Hepatocyte (in vitro differentiated cells): ENCODE measurements at regions not wholly inside any gene's neighbourhood (a gene's known extent, or its start where the extent isn't known, plus 50 kb on each side); places are given as distances from the start of the nearest gene placed in this dataset.

Source experiments
- EZH2 ChIP-seq: fragments of 200-600 bp; sonication (generic); IDR thresholded peaks from 2 replicates; pipeline ENCODE4 v1.6.1; 2016; ENCODE audit warnings: antibody characterized with exemption, mild to moderate bottlenecking, borderline replicate concordance
- EZH2phosphoT487 ChIP-seq: fragments of 200-600 bp; sonication (generic); IDR thresholded peaks from one replicate; pipeline ENCODE4 v1.6.1; 2018; ENCODE audit warnings: antibody characterized with exemption, mild to moderate bottlenecking, low read depth, moderate library complexity; ENCODE audit not compliant: unreplicated experiment, severe bottlenecking
- TF ChIP-seq, protein P1 (sequence below): fragments of 200-600 bp; sonication (generic); IDR thresholded peaks from 2 replicates; pipeline ENCODE4 v1.5.1; 2016; ENCODE audit warnings: antibody characterized with exemption, mild to moderate bottlenecking; ENCODE audit not compliant: poor library complexity

- no peak for TF ChIP-seq EZH2phosphoT487
- TF ChIP-seq, protein P1, sequence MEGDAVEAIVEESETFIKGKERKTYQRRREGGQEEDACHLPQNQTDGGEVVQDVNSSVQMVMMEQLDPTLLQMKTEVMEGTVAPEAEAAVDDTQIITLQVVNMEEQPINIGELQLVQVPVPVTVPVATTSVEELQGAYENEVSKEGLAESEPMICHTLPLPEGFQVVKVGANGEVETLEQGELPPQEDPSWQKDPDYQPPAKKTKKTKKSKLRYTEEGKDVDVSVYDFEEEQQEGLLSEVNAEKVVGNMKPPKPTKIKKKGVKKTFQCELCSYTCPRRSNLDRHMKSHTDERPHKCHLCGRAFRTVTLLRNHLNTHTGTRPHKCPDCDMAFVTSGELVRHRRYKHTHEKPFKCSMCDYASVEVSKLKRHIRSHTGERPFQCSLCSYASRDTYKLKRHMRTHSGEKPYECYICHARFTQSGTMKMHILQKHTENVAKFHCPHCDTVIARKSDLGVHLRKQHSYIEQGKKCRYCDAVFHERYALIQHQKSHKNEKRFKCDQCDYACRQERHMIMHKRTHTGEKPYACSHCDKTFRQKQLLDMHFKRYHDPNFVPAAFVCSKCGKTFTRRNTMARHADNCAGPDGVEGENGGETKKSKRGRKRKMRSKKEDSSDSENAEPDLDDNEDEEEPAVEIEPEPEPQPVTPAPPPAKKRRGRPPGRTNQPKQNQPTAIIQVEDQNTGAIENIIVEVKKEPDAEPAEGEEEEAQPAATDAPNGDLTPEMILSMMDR, result no peak
- TF ChIP-seq EZH2, result no peak
Observed at GRCh38 chr6:3581469-3581868, 124.6 kb upstream of the SLC22A23 start.
